ENCODE measurements at regions not wholly inside any gene's neighbourhood (a gene's known extent, or its start where the extent isn't known, plus 50 kb on each side); places are given as distances from the start of the nearest gene placed in this dataset.

GRCh38 chr18:29373000-29373399 is 1196.1 kb upstream of the CDH2 start:
- TF ChIP-seq, protein P1, sequence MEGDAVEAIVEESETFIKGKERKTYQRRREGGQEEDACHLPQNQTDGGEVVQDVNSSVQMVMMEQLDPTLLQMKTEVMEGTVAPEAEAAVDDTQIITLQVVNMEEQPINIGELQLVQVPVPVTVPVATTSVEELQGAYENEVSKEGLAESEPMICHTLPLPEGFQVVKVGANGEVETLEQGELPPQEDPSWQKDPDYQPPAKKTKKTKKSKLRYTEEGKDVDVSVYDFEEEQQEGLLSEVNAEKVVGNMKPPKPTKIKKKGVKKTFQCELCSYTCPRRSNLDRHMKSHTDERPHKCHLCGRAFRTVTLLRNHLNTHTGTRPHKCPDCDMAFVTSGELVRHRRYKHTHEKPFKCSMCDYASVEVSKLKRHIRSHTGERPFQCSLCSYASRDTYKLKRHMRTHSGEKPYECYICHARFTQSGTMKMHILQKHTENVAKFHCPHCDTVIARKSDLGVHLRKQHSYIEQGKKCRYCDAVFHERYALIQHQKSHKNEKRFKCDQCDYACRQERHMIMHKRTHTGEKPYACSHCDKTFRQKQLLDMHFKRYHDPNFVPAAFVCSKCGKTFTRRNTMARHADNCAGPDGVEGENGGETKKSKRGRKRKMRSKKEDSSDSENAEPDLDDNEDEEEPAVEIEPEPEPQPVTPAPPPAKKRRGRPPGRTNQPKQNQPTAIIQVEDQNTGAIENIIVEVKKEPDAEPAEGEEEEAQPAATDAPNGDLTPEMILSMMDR (conservative IDR thresholded peaks at IDR 0.05; ENCODE audit: low read depth, low read length), result no peak
- TF ChIP-seq EZH2 (IDR thresholded peaks at IDR 0.05; ENCODE audit: borderline replicate concordance, low read depth, low read length, poor library complexity, severe bottlenecking), result no peak

Measured in A673 (cell line).